HCT116 (cell line): ENCODE measurements at regions not wholly inside any gene's neighbourhood (a gene's known extent, or its start where the extent isn't known, plus 50 kb on each side); places are given as distances from the start of the nearest gene placed in this dataset.

Experiments
- ATAC-seq: fragments of 200-7000 bp; cut with Tn5 transposase; 2 replicates; pipeline ENCODE4 v1.9.1; 2020; ENCODE audit warnings: mild to moderate bottlenecking, moderate library complexity
- BruUV-seq: library from RNA; stranded (reverse); fragments of 400-500 nt; replicated peaks from 2 replicates; lab custom pipeline; 2021; lab: Mats Ljungman, UMichigan
- CTCF ChIA-PET: fragments of 300-600 bp; sonication (Branson Sonifier 250); formaldehyde crosslinking; loops from one replicate; lab custom pipeline; 2021; ENCODE audit warnings: antibody characterized with exemption; lab: Charles Lee
- POLR2A ChIA-PET: fragments of 300-600, 350-600 bp; sonication (Branson Sonifier 250); formaldehyde crosslinking; loops from one replicate; lab custom pipeline; 2021; ENCODE audit warnings: antibody characterized with exemption; lab: Charles Lee
- RAD21 ChIA-PET, 2 experiments: fragments of 300-600 bp; sonication (Branson Sonifier 250); formaldehyde crosslinking; loops; one replicate each; lab custom pipeline; 2023; ENCODE audit warnings: low total read pairs in 2 of 2; ENCODE audit not compliant: uncharacterized antibody in 2 of 2, unreplicated experiment in 2 of 2, low non-redundant PET in 1 of 2; lab: Charles Lee
- DNase-seq: peaks from one replicate; pipeline ENCODE4 v3.0.0-alpha.2; 2010; ENCODE audit warnings: low read depth, low spot score
- H2AFZ ChIP-seq: fragments of 200-600 bp; shearing (Covaris generic), sonication (generic); 2 replicates; pipeline ENCODE4 v1.6.1; 2017; ENCODE audit warnings: low read depth, mixed run types, mixed read lengths, antibody characterized with exemption, low read length; ENCODE audit not compliant: poor library complexity, severe bottlenecking
- H3K27ac ChIP-seq: 2 replicates; pipeline ENCODE4 v1.5.1; 2012; ENCODE audit warnings: low read depth, low read length
- H3K27me3 ChIP-seq: fragments of 200-600 bp; sonication (generic); 2 replicates; pipeline ENCODE4 v1.6.1; 2016; ENCODE audit warnings: mixed run types, low read length, mixed read lengths; ENCODE audit not compliant: insufficient read depth
- H3K36me3 ChIP-seq, 2 experiments: fragments of 200-500 bp in 1 of 2; fragments of 200-600 bp in 1 of 2; sonication (Bioruptor generic) in 1 of 2; sonication (generic) in 1 of 2; 2 replicates each; pipeline versions ENCODE4 v1.5.1 to v1.6.1; 2014 to 2016; ENCODE audit warnings: low read length in 2 of 2, inconsistent platforms in 1 of 2, mixed read lengths in 1 of 2, mixed run types in 1 of 2; ENCODE audit not compliant: insufficient read depth in 2 of 2, control insufficient read depth in 1 of 2
- H3K4me1 ChIP-seq, 2 experiments: fragments of 200-600 bp in 1 of 2; sonication (generic) in 1 of 2; 2 replicates each; pipeline versions ENCODE4 v1.5.1 to v1.6.1; 2012 to 2017; ENCODE audit warnings: low read length in 2 of 2, inconsistent platforms in 1 of 2, mild to moderate bottlenecking in 1 of 2, mixed read lengths in 1 of 2, mixed run types in 1 of 2, moderate library complexity in 1 of 2; ENCODE audit not compliant: insufficient read depth in 2 of 2, control insufficient read depth in 1 of 2
- H3K4me2 ChIP-seq: fragments of 200-600 bp; sonication (generic); 2 replicates; pipeline ENCODE4 v1.6.1; 2017; ENCODE audit warnings: mixed run types, low read length, mixed read lengths
- H3K4me3 ChIP-seq, 2 experiments: fragments of 200-600 bp in 1 of 2; sonication (generic) in 1 of 2; replicated peaks in 1 of 2; 2 replicates each; pipeline ENCODE4 v1.5.1; 2011 to 2016; ENCODE audit warnings: low read length in 2 of 2, control low read depth in 1 of 2, low read depth in 1 of 2, mild to moderate bottlenecking in 1 of 2, mixed read lengths in 1 of 2, mixed run types in 1 of 2
- H3K79me2 ChIP-seq: fragments of 200-600 bp; sonication (generic); 2 replicates; pipeline ENCODE4 v1.6.1; 2017; ENCODE audit warnings: mild to moderate bottlenecking, mixed run types, low read length, moderate library complexity, mixed read lengths; ENCODE audit not compliant: insufficient read depth
- H3K9ac ChIP-seq: fragments of 200-600 bp; sonication (generic); 2 replicates; pipeline ENCODE4 v1.6.1; 2016; ENCODE audit warnings: low read length, mixed read lengths
- H3K9me2 ChIP-seq: fragments of 200-600 bp; sonication (generic), shearing (Covaris generic); 2 replicates; pipeline ENCODE4 v1.6.1; 2017; ENCODE audit warnings: mixed run types, mild to moderate bottlenecking, moderate library complexity; ENCODE audit not compliant: insufficient read depth
- H3K9me3 ChIP-seq, 2 experiments: fragments of 200-500 bp in 1 of 2; fragments of 200-600 bp in 1 of 2; sonication (Bioruptor generic) in 1 of 2; sonication (generic) in 1 of 2; 2 replicates each; pipeline ENCODE4 v1.6.1; 2014 to 2017; ENCODE audit warnings: low read length in 2 of 2, mixed read lengths in 2 of 2, inconsistent platforms in 1 of 2, low read depth in 1 of 2, mild to moderate bottlenecking in 1 of 2, mixed run types in 1 of 2, moderate library complexity in 1 of 2; ENCODE audit not compliant: control insufficient read depth in 1 of 2, insufficient read depth in 1 of 2
- H4K20me1 ChIP-seq: fragments of 200-600 bp; sonication (generic), shearing (Covaris generic); 2 replicates; pipeline ENCODE4 v1.6.1; 2017; ENCODE audit warnings: mixed run types, mild to moderate bottlenecking, moderate library complexity; ENCODE audit not compliant: insufficient read depth
- ATF3 ChIP-seq: IDR thresholded peaks from 2 replicates; pipeline ENCODE4 v1.6.1; 2012
- CEBPB ChIP-seq: IDR thresholded peaks from 2 replicates; pipeline ENCODE4 v1.6.1; 2012; ENCODE audit warnings: low read depth
- EZH2 ChIP-seq: fragments of 200-600 bp; sonication (generic); IDR thresholded peaks from 2 replicates; pipeline ENCODE4 v1.6.1; 2017; ENCODE audit warnings: antibody characterized with exemption, mixed run types
- EZH2phosphoT487 ChIP-seq: fragments of 200-600 bp; IDR thresholded peaks from 2 replicates; pipeline ENCODE4 v1.6.1; 2018; ENCODE audit warnings: antibody characterized with exemption, borderline replicate concordance
- FOSL1 ChIP-seq: IDR thresholded peaks from 2 replicates; pipeline ENCODE4 v1.6.1; 2012; ENCODE audit warnings: low read depth
- POLR2A ChIP-seq: IDR thresholded peaks from 2 replicates; pipeline ENCODE4 v1.7.0; 2011; ENCODE audit warnings: borderline replicate concordance; ENCODE audit not compliant: insufficient read depth, insufficient read length; ENCODE audit errors: extremely low read depth
- POLR2AphosphoS5 ChIP-seq: IDR thresholded peaks from 2 replicates; pipeline ENCODE4 v1.6.1; 2011; ENCODE audit warnings: mild to moderate bottlenecking, low read depth, low read length, moderate library complexity
- SIN3A ChIP-seq: IDR thresholded peaks from 2 replicates; pipeline ENCODE4 v1.6.1; 2012; ENCODE audit warnings: low read depth
- SP1 ChIP-seq: IDR thresholded peaks from 2 replicates; pipeline ENCODE4 v1.6.1; 2012; ENCODE audit warnings: low read depth
- SRF ChIP-seq: IDR thresholded peaks from 2 replicates; pipeline ENCODE4 v1.6.1; 2012; ENCODE audit warnings: low read depth
- TCF7L2 ChIP-seq: IDR thresholded peaks from 2 replicates; pipeline ENCODE4 v1.7.0; 2011; ENCODE audit warnings: borderline replicate concordance, inconsistent platforms; ENCODE audit not compliant: insufficient read depth, insufficient read length; ENCODE audit errors: extremely low read depth
- ZFX ChIP-seq: fragments of 450-650 bp; IDR thresholded peaks from 2 replicates; pipeline ENCODE4 v1.6.1; 2017
- ZNF274 ChIP-seq: fragments of 200-500 bp; sonication (Bioruptor generic); IDR thresholded peaks from 2 replicates; pipeline ENCODE4 v1.6.1; 2014; ENCODE audit warnings: mild to moderate bottlenecking, low read depth, low read length, inconsistent platforms
- intact Hi-C: fragments of 100-400 bp; cut with micrococcal nuclease; formaldehyde crosslinking; loops from 2 replicates; pipeline ENCODE4 v1.10.0; 2022
- TF ChIP-seq, protein P1 (sequence below): IDR thresholded peaks from 2 replicates; pipeline ENCODE4 v1.6.1; 2011; ENCODE audit warnings: mild to moderate bottlenecking, low read length, moderate library complexity; ENCODE audit not compliant: insufficient replicate concordance; ENCODE audit errors: extremely low read depth
- TF ChIP-seq, protein P2 (sequence below): IDR thresholded peaks from 2 replicates; pipeline ENCODE4 v1.6.1; 2012

GRCh38 chr3:82707035-82707434 is 945.6 kb upstream of the GBE1 start:
- TF ChIP-seq, protein P1, sequence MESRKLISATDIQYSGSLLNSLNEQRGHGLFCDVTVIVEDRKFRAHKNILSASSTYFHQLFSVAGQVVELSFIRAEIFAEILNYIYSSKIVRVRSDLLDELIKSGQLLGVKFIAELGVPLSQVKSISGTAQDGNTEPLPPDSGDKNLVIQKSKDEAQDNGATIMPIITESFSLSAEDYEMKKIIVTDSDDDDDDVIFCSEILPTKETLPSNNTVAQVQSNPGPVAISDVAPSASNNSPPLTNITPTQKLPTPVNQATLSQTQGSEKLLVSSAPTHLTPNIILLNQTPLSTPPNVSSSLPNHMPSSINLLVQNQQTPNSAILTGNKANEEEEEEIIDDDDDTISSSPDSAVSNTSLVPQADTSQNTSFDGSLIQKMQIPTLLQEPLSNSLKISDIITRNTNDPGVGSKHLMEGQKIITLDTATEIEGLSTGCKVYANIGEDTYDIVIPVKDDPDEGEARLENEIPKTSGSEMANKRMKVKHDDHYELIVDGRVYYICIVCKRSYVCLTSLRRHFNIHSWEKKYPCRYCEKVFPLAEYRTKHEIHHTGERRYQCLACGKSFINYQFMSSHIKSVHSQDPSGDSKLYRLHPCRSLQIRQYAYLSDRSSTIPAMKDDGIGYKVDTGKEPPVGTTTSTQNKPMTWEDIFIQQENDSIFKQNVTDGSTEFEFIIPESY = no peak
- TF ChIP-seq SRF = no peak
- TF ChIP-seq ATF3 = no peak
- TF ChIP-seq EZH2phosphoT487 = no peak
- TF ChIP-seq POLR2A = no peak
- no peak for TF ChIP-seq SP1
- no peak for TF ChIP-seq POLR2AphosphoS5
- TF ChIP-seq ZFX = no peak
- no peak for TF ChIP-seq SIN3A
- TF ChIP-seq EZH2 = no peak
- TF ChIP-seq FOSL1 = no peak
- no peak for TF ChIP-seq TCF7L2
- TF ChIP-seq, protein P2, sequence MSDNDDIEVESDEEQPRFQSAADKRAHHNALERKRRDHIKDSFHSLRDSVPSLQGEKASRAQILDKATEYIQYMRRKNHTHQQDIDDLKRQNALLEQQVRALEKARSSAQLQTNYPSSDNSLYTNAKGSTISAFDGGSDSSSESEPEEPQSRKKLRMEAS = no peak
- no peak for TF ChIP-seq ZNF274
- TF ChIP-seq CEBPB = no peak
- Histone ChIP-seq H3K36me3 (no peaks in the 10 kb centered on the region), H4K20me1 (no peaks in the 10 kb centered on the region), H3K4me3 (no peak overlapping the region), H3K4me1 (no peaks in the 10 kb centered on the region), H3K27me3 (no peaks in the 10 kb centered on the region), H3K27ac (no peak overlapping the region), H3K9me2 (no peaks in the 10 kb centered on the region), H3K4me2 (no peak overlapping the region), H3K9ac (no peak overlapping the region), H3K79me2 (no peaks in the 10 kb centered on the region), H2AFZ (no peak overlapping the region), H3K9me3 (peaks cover 0 to 3% of the 10 kb centered on the region in 2 experiments; a peak in 1 of 4 replicates)
- DNase-seq (no peak), ATAC-seq (no peak)
- BruUV-seq = no TSS peak
- intact Hi-C loops = no loop called here
- ChIA-PET CTCF (no interaction called here), RAD21 (no interaction called here), POLR2A (no interaction called here)
